Fibroblast of villous mesenchyme (primary cell): ENCODE measurements at regions not wholly inside any gene's neighbourhood (a gene's known extent, or its start where the extent isn't known, plus 50 kb on each side); places are given as distances from the start of the nearest gene placed in this dataset.
A peak's percentile ranks its signal among the peaks of the same experiment; 100 is the strongest.

Experiments
- DNase-seq: peaks from one replicate; pipeline ENCODE4 v3.0.0-alpha.2; 2010; ENCODE audit warnings: low read depth
- H3K4me3 ChIP-seq: 2 replicates; pipeline ENCODE4 v1.5.1; 2011; ENCODE audit warnings: low read depth, mild to moderate bottlenecking, low read length
- CTCF ChIP-seq: IDR thresholded peaks from 2 replicates; pipeline ENCODE4 v1.5.1; 2012; ENCODE audit warnings: low read depth, mild to moderate bottlenecking, low read length; ENCODE audit not compliant: insufficient read depth

GRCh38 chr15:100737214-100737613, 134.8 kb downstream of the ASB7 start:
- no peak for TF ChIP-seq CTCF
- no peak overlapping the region for H3K4me3 ChIP-seq
- DNase-seq = no peak

- TF ChIP-seq CTCF = no peak
- H3K4me3 ChIP-seq = no peak overlapping the region
- no peak for DNase-seq
These were observed 136.2 kb downstream of the ASB7 start for GRCh38 chr15:100738614-100739013.

GRCh38 chr15:100740138-100740537, 137.7 kb downstream of the ASB7 start:
- peak; percentile 86 for DNase-seq
- H3K4me3 ChIP-seq = no peak overlapping the region
- TF ChIP-seq CTCF = no peak

GRCh38 chr15:100751585-100751984, 128.0 kb upstream of the ALDH1A3 start:
- no peak for DNase-seq
- H3K4me3 ChIP-seq = no peak overlapping the region
- TF ChIP-seq CTCF = no peak

GRCh38 chr15:100753503-100753902, 126.1 kb upstream of the ALDH1A3 start:
- no peak overlapping the region for H3K4me3 ChIP-seq
- DNase-seq = no peak
- no peak for TF ChIP-seq CTCF

GRCh38 chr15:100757661-100758060, 122.0 kb upstream of the ALDH1A3 start:
- no peak for TF ChIP-seq CTCF
- no peak for DNase-seq
- H3K4me3 ChIP-seq = no peak overlapping the region

- no peak overlapping the region for H3K4me3 ChIP-seq
- no peak for TF ChIP-seq CTCF
These were observed 121.1 kb upstream of the ALDH1A3 start for GRCh38 chr15:100758555-100758954.

More at GRCh38 chr15:100758555-100758954, 121.1 kb upstream of the ALDH1A3 start:
- DNase-seq = no peak
